GM04504 (cell line): ENCODE measurements at regions not wholly inside any gene's neighbourhood (a gene's known extent, or its start where the extent isn't known, plus 50 kb on each side); places are given as distances from the start of the nearest gene placed in this dataset.
"Not testable (repeated sequence)": the region's sequence is repeated elsewhere in the genome, so short reads cannot be mapped to it uniquely, and the experiment has no call there.

ENCODE experiments used
- DNase-seq: peaks from one replicate; pipeline ENCODE4 v3.0.0-alpha.2; 2012; ENCODE audit warnings: low read depth

- DNase-seq = no peak
Measured at GRCh38 chr5:72588640-72589039, 81.4 kb upstream of the ZNF366 start.

DNA sequence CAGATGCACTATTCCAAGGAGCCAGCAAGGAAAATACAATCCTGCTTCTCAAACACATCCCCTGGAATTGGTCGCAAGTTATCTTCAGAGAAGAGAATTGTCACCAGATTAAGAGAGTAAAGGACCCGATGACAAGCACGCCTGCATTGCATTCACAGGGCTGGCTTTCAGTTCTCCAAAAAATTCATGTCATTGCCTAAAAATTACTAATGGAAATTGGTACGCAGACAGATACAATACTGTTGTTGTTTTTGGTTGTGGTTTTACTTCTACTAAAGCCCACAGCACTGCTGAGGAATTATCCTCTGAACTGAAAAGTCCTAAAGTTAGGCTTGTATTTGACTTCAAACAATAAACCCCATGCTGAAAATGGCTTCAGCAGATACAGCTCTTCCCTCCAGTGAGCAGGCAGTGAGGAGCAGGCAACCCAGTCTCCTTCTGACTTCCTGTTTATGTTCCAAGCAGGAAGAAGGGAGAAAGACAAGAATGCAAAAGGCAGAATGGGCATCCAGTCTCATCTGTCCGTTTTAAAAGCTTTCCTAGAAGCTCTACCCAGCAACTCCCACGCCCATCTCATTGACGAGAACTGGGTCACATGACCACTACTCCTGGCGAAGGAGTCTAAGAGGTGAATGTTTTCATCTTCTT lies 80.6 kb upstream of the ZNF366 start:
- no peak for DNase-seq

DNA sequence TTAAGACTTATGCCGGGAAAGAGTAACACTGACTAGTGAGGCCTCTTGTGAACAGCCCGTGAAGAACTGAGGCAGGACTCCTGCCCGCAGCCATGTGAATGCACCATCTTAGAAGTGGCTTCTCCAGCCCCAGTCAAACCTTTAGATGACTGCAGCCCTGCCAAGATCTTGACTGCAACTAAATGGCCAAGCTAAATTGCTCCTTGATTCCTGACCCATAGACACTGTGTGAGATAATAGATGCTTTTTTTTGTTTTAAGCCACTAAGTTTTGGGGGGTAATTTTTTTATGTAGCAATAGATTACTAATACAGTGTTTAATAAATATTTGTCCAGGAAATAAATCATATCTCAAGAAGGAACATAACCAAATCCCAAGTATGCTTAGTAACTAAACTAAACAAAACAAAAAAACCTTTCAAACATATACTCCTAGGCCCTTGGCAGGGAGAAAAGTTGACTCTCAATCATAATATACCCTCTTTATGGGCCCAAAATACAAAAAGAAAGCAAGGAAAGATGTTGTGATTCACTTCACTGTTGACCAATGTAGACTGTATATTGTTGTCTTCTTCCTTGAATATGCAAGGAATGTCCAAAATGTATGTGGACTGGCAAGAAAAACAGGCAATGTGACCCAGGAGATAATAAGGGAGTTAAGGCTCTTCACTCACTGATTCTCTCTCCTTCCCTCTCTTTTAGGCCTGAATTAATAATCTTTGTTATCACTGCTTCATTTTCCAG lies 79.7 kb upstream of the ZNF366 start:
- DNase-seq = no peak

DNA sequence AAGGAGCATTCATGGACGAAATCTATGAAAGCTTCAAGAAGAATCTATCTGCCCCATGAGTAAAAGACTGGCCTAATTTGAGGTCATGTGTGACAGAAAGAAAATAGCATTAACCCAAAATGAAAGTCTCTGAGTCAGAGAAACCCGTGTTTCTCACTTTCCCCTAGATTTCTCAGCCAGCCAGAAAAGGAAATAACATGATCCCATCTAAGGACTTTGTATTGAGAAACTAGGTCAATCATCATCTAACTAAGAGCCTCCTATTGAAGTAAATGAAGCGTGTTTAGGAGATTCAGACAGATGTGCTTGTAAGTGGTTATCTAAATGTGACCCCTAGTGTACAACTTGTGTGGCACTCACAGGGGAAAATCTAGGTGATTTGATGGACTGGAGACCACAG lies 77.3 kb upstream of the ZNF366 start:
- DNase-seq = no peak

GRCh38 chr5:72579290-72579689 lies 72.1 kb upstream of the ZNF366 start:
- not testable (repeated sequence) for DNase-seq

- DNase-seq = no peak
Measured at GRCh38 chr5:72572236-72572765, 65.1 kb upstream of the ZNF366 start.

DNA sequence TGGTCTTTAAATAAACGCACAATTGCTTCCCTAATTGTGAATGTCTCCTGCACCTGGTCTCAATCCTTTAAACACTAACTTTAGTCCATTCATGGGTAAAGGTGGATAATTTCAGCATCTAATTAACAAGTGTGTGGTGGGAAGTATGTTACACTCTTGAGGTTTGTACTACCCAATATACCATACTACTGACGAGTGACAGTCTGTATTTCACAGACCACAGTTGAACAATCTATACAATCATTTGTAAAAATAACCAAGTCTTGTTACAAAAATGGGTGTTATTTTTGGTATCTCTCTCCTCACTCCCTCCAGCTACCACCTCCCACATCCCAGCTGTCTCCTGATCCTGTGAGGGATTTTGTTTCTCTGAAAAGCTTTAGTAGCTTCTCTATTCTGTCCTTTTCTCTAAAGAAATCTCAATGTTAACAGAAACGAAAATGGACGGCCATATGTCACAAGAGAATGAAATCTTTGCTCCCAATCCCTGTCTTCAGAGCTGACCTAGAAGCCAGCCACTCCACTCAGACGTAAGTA lies 62.3 kb upstream of the ZNF366 start:
- DNase-seq = no peak

GRCh38 chr5:72566746-72567145 lies 59.5 kb upstream of the ZNF366 start:
- no peak for DNase-seq

DNA sequence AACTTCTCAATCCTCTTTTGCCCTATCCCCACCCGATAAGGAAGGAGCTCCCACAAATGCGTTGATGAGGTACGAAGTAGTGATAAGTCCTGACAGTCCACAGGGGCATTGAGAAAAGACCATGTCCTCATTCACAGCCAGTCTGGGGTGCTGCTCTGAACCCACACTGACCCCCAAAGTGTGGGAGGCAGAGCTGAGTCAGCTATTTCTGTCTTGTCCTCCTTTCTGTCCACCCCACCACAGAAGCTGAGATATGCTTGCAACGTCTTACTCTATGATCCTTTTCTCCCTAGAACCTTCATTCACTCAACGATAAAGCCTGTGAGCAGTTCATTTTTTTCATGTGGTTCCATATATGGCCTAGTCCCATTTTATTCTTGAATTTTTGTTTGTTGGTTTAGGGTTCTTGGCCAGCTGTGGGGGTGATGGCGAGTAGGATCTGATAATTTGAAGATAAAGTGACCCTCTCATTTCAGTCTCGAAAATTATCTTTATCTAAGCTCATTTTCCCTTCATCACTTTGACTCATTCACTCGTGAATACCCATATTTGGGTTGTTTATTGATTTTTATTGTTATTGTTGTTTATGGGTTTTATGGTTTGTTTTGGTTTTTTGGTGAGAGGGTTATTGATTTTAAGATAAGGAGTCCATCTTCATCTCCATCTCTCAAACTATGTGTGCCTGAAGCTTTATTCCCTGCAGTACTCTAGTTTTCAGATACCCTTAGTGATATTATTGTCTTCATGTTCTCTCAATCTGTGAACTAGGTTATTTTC lies 58.5 kb upstream of the ZNF366 start:
- DNase-seq = no peak

GRCh38 chr5:72562717-72563116 lies 55.5 kb upstream of the ZNF366 start:
- no peak for DNase-seq

DNA sequence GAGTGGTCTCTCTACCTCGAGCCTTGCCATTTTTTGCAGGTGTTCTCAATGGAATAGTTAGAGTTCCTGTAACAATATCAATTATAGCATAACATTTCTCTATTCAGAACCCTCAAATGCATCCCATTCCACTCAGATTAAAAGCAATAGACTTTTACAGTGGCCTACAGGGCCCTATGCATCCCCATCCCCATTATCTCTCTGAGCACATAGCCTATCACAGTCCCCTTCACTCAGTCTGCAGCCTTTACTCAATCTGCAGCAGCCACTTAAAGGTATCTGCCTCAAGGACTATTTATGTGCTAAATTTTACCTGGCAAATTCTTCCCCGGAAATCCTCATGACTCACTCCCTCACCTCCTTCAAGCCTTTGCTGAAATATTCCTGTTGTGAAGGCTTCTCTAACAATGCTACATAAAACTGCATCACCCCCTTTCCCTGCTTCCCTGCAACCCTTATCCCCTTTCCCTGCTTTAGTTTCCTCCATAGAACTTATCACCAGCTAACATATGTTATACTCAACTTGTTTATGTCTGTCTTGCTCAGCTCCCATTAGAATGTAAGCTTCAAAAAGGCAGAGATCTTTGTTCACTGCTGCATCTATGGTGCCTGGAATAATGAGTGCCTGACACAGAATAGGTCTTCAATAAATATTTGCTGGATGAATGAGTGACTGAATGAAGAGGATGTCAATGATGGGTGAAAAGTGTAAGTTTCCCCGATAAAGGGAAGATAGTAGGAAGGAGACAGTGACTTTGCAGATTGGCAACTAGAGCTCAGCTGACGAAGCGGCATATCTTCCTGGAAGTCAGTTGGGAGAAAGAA lies 54.1 kb upstream of the ZNF366 start:
- DNase-seq = no peak

- DNase-seq = no peak
Measured at GRCh38 chr5:72559866-72560766, 52.9 kb upstream of the ZNF366 start.

GRCh38 chr5:72558383-72558782 lies 51.2 kb upstream of the ZNF366 start:
- DNase-seq = no peak

- no peak for DNase-seq
Measured at GRCh38 chr5:72558046-72558336, 50.8 kb upstream of the ZNF366 start.

DNA sequence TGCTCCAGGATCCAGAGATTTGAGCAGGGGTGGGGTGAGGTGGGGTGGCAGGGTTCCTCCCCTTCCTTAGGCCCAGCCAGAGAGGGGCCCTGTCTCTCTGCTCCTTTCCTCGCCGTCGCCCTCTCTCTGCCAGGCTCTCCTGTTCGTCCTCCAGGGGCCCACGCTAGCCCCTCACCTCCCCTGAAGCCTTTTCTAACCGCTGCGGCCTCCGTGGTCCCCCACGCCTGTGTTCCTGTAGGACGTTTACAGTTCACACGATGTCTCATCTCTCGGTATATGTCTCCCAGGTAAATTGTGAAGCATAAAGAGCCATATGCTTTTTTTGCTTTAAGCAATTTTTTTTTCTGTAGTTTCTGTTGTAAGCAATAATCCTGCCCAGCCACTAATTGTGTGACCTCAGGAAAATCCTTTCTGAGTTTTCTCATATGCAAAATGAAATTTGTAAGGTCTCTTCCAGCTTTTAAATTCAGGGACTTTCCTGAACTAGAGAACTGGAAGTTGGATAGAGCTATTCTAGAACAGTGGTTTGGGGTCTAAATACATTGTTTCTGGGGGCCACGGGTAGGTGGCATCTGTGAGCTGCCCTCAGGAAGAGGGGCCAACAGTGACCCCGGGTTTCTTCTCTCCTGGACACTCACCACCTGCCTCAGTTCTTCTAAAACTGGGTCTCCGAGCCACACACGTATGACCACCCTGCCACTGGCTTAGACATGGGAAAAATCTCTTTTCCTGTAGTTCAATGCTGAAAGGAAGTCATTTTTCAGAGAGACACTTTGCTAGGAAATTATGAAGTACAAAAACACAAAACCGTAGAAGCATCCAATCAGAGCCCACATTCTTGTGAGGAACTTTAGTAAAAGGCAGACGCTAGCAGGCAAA lies 50.2 kb upstream of the ZNF366 start:
- DNase-seq = no peak
